ENCODE measurements at regions not wholly inside any gene's neighbourhood (a gene's known extent, or its start where the extent isn't known, plus 50 kb on each side); places are given as distances from the start of the nearest gene placed in this dataset.
"Not testable (repeated sequence)": the region's sequence is repeated elsewhere in the genome, so short reads cannot be mapped to it uniquely, and the experiment has no call there.

GRCh38 chr6:112946051-112946450 is 598.9 kb downstream of the RFPL4B start:
- DNase-seq = no peak
- Histone ChIP-seq H3K27ac (no peak overlapping the region), H3K9me3 (no peaks in the 10 kb centered on the region), H3K27me3 (no peaks in the 10 kb centered on the region), H3K9ac (ENCODE audit: low read depth in 2 of 2, low read length in 2 of 2) (no peak overlapping the region), H3K4me1 (no peaks in the 10 kb centered on the region), H3K4me3 (no peak overlapping the region), H3K36me3 (no peaks in the 10 kb centered on the region)
- no peak for TF ChIP-seq CTCF (IDR thresholded peaks at IDR 0.05)
- intact Hi-C loops (cut with DNase I) = no loop called here

GRCh38 chr6:112947507-112947906 is 600.4 kb downstream of the RFPL4B start:
- H3K4me3 ChIP-seq = no peak overlapping the region
- H3K36me3 ChIP-seq = no peaks in the 10 kb centered on the region
- H3K27me3 ChIP-seq = no peaks in the 10 kb centered on the region
- no peak overlapping the region for H3K27ac ChIP-seq
- no peak for TF ChIP-seq CTCF (IDR thresholded peaks at IDR 0.05)
- H3K9ac ChIP-seq (ENCODE audit: low read depth in 2 of 2, low read length in 2 of 2) = no peak overlapping the region
- DNase-seq = no peak
- H3K4me1 ChIP-seq = no peaks in the 10 kb centered on the region
- intact Hi-C loops (cut with DNase I) = no loop called here
- H3K9me3 ChIP-seq = no peaks in the 10 kb centered on the region

- Histone ChIP-seq H3K9me3 (no peaks in the 10 kb centered on the region), H3K27ac (no peak overlapping the region), H3K36me3 (no peaks in the 10 kb centered on the region), H3K4me1 (no peaks in the 10 kb centered on the region), H3K9ac (ENCODE audit: low read depth in 2 of 2, low read length in 2 of 2) (no peak overlapping the region), H3K27me3 (no peaks in the 10 kb centered on the region), H3K4me3 (no peak overlapping the region)
- intact Hi-C loops (cut with DNase I) = no loop called here
- TF ChIP-seq CTCF (IDR thresholded peaks at IDR 0.05) = no peak
- no peak for DNase-seq
Observed at GRCh38 chr6:112951829-112952228, 604.7 kb downstream of the RFPL4B start.

- intact Hi-C loops (cut with DNase I); H3K27me3 ChIP-seq; DNase-seq; H3K4me3 ChIP-seq; H3K36me3 ChIP-seq; H3K9me3 ChIP-seq; H3K9ac ChIP-seq (ENCODE audit: low read depth in 2 of 2, low read length in 2 of 2); H3K4me1 ChIP-seq; H3K27ac ChIP-seq: not testable (repeated sequence)
Observed at GRCh38 chr6:112955743-112956142, 608.6 kb downstream of the RFPL4B start.

- Histone ChIP-seq H3K9me3 (no peaks in the 10 kb centered on the region), H3K4me1 (no peaks in the 10 kb centered on the region), H3K36me3 (no peaks in the 10 kb centered on the region), H3K27ac (no peak overlapping the region), H3K9ac (ENCODE audit: low read depth in 2 of 2, low read length in 2 of 2) (no peak overlapping the region), H3K27me3 (no peaks in the 10 kb centered on the region), H3K4me3 (no peak overlapping the region)
- intact Hi-C loops (cut with DNase I) = no loop called here
- no peak for TF ChIP-seq CTCF (IDR thresholded peaks at IDR 0.05)
- no peak for DNase-seq
Observed at GRCh38 chr6:112956696-112957535, 609.8 kb downstream of the RFPL4B start.

- no peaks in the 10 kb centered on the region for H3K36me3 ChIP-seq
- H3K4me1 ChIP-seq = no peaks in the 10 kb centered on the region
- intact Hi-C loops (cut with DNase I) = no loop called here
- H3K27me3 ChIP-seq = no peaks in the 10 kb centered on the region
- no peaks in the 10 kb centered on the region for H3K9me3 ChIP-seq
- H3K27ac ChIP-seq = no peak overlapping the region
- no peak for TF ChIP-seq CTCF (IDR thresholded peaks at IDR 0.05)
- H3K9ac ChIP-seq (ENCODE audit: low read depth in 2 of 2, low read length in 2 of 2) = no peak overlapping the region
- no peak for DNase-seq
- H3K4me3 ChIP-seq = no peak overlapping the region
Observed at GRCh38 chr6:112957536-112957916, 610.4 kb downstream of the RFPL4B start.

- H3K4me1 ChIP-seq; DNase-seq; intact Hi-C loops (cut with DNase I); H3K4me3 ChIP-seq; H3K27ac ChIP-seq; H3K9me3 ChIP-seq; H3K36me3 ChIP-seq; H3K9ac ChIP-seq (ENCODE audit: low read depth in 2 of 2, low read length in 2 of 2); H3K27me3 ChIP-seq: not testable (repeated sequence)
Observed at GRCh38 chr6:112960130-112960529, 613.0 kb downstream of the RFPL4B start.
